ENCODE measurements at regions not wholly inside any gene's neighbourhood (a gene's known extent, or its start where the extent isn't known, plus 50 kb on each side); places are given as distances from the start of the nearest gene placed in this dataset.

DNA sequence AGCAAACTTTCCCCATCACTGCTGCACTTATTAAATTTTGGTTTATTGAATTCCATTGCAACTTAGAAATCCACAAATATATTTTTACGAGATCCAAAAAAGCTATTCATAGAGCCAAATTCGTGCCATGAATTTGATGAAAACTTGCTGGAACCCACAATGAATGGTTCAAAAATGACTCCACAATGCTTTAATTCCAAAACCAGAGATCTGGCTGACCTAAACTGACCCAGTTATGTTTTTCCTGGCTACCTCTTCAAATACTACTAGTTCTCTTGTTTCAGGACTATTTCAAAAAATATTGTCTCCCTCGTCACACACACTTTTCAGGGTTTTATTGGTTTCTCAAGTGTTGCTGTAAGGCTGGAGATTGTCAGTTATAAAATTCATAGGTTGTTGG lies 474.8 kb downstream of the PDGFC start:
- peaks cover 0 to 8% (median 1%) of the 10 kb centered on the region in 8 donors for H3K9me3 Mint-ChIP-seq
- Histone ChIP-seq H3K36me3 (ENCODE audit: insufficient read depth, low read length) (no peaks in the 10 kb centered on the region), H3K27me3 (ENCODE audit: insufficient read depth, low read length) (no peaks in the 10 kb centered on the region), H3K4me1 (ENCODE audit: insufficient read depth, low read length) (no peaks in the 10 kb centered on the region), H3K4me3 (ENCODE audit: low read length in 2 of 2) (no peak overlapping the region), H3K27ac (ENCODE audit: low read depth, low read length) (no peak overlapping the region), H3K9me3 (ENCODE audit: control insufficient read depth in 1 of 2, low read length in 2 of 2) (no peaks in the 10 kb centered on the region)
- no peak overlapping the region for H3K27ac Mint-ChIP-seq
- H3K4me3 Mint-ChIP-seq = no peak overlapping the region
- H3K4me1 Mint-ChIP-seq = no peaks in the 10 kb centered on the region
- H3K27me3 Mint-ChIP-seq = no peaks in the 10 kb centered on the region
- ChIA-PET POLR2A (ENCODE audit: partially characterized antibody) (no interaction called here), CTCF (ENCODE audit: partially characterized antibody) (no interaction called here)
- DNase-seq = no peak
- no peaks in the 10 kb centered on the region for H3K36me3 Mint-ChIP-seq
- intact Hi-C loops (cut with micrococcal nuclease) = no loop called here

GRCh38 chr4:156495836-156496235 lies 475.8 kb downstream of the PDGFC start:
- H3K27ac ChIP-seq (ENCODE audit: low read depth, low read length) = no peak overlapping the region
- Mint-ChIP-seq H3K27me3 (no peaks in the 10 kb centered on the region), H3K4me3 (no peak overlapping the region), H3K4me1 (no peaks in the 10 kb centered on the region), H3K36me3 (no peaks in the 10 kb centered on the region), H3K27ac (no peak overlapping the region), H3K9me3 (peaks cover 0 to 6% (median 0%) of the 10 kb centered on the region in 8 donors)
- H3K9me3 ChIP-seq (ENCODE audit: control insufficient read depth in 1 of 2, low read length in 2 of 2) = no peaks in the 10 kb centered on the region
- no peaks in the 10 kb centered on the region for H3K36me3 ChIP-seq (ENCODE audit: insufficient read depth, low read length)
- no peak overlapping the region for H3K4me3 ChIP-seq (ENCODE audit: low read length in 2 of 2)
- POLR2A ChIA-PET (ENCODE audit: partially characterized antibody) = no interaction called here
- H3K27me3 ChIP-seq (ENCODE audit: insufficient read depth, low read length) = no peaks in the 10 kb centered on the region
- H3K4me1 ChIP-seq (ENCODE audit: insufficient read depth, low read length) = no peaks in the 10 kb centered on the region
- CTCF ChIA-PET (ENCODE audit: partially characterized antibody) = no interaction called here
- intact Hi-C loops (cut with micrococcal nuclease) = no loop called here
- DNase-seq = no peak

DNA sequence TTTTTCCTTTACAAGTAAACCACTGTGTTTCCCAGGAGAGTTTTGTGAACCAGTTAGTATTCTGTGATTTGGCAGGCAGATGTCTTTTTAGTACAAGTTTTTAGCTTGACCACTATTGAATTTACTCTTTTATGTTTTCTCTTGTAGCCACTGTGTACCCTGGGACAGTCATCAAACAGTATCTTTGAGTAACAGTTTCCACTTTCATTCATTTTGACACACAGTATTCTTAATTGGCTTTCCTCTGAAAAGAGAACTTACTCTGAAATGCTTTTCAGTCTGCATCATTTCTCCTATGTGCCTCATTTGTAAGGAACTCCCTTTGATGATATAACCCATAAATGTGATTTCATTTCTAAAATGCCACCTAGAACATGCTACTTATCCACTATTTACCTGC lies 476.5 kb downstream of the PDGFC start:
- H3K27ac Mint-ChIP-seq = no peak overlapping the region
- Histone ChIP-seq H3K27me3 (ENCODE audit: insufficient read depth, low read length) (no peaks in the 10 kb centered on the region), H3K27ac (ENCODE audit: low read depth, low read length) (no peak overlapping the region), H3K36me3 (ENCODE audit: insufficient read depth, low read length) (no peaks in the 10 kb centered on the region), H3K9me3 (ENCODE audit: control insufficient read depth in 1 of 2, low read length in 2 of 2) (no peaks in the 10 kb centered on the region), H3K4me3 (ENCODE audit: low read length in 2 of 2) (no peak overlapping the region), H3K4me1 (ENCODE audit: insufficient read depth, low read length) (no peaks in the 10 kb centered on the region)
- H3K27me3 Mint-ChIP-seq = no peaks in the 10 kb centered on the region
- no peak overlapping the region for H3K4me3 Mint-ChIP-seq
- no peak for DNase-seq
- no peaks in the 10 kb centered on the region for H3K4me1 Mint-ChIP-seq
- ChIA-PET POLR2A (ENCODE audit: partially characterized antibody) (no interaction called here), CTCF (ENCODE audit: partially characterized antibody) (no interaction called here)
- H3K36me3 Mint-ChIP-seq = no peaks in the 10 kb centered on the region
- intact Hi-C loops (cut with micrococcal nuclease) = no loop called here
- H3K9me3 Mint-ChIP-seq = peaks cover 0 to 4% (median 0%) of the 10 kb centered on the region in 8 donors

GRCh38 chr4:156493858-156494257 lies 477.7 kb downstream of the PDGFC start:
- H3K27me3 ChIP-seq (ENCODE audit: insufficient read depth, low read length) = no peaks in the 10 kb centered on the region
- no peaks in the 10 kb centered on the region for H3K4me1 ChIP-seq (ENCODE audit: insufficient read depth, low read length)
- POLR2A ChIA-PET (ENCODE audit: partially characterized antibody) = no interaction called here
- no peak for DNase-seq
- Mint-ChIP-seq H3K27me3 (no peaks in the 10 kb centered on the region), H3K9me3 (peaks cover 0 to 6% (median 0%) of the 10 kb centered on the region in 8 donors), H3K4me3 (no peak overlapping the region), H3K27ac (no peak overlapping the region), H3K4me1 (no peaks in the 10 kb centered on the region), H3K36me3 (no peaks in the 10 kb centered on the region)
- H3K9me3 ChIP-seq (ENCODE audit: control insufficient read depth in 1 of 2, low read length in 2 of 2) = no peaks in the 10 kb centered on the region
- no peak overlapping the region for H3K27ac ChIP-seq (ENCODE audit: low read depth, low read length)
- H3K4me3 ChIP-seq (ENCODE audit: low read length in 2 of 2) = no peak overlapping the region
- intact Hi-C loops (cut with micrococcal nuclease) = no loop called here
- CTCF ChIA-PET (ENCODE audit: partially characterized antibody) = no interaction called here
- no peaks in the 10 kb centered on the region for H3K36me3 ChIP-seq (ENCODE audit: insufficient read depth, low read length)

- no peak overlapping the region for H3K4me3 Mint-ChIP-seq
- H3K27ac Mint-ChIP-seq = no peak overlapping the region
- H3K4me3 ChIP-seq (ENCODE audit: low read length in 2 of 2) = no peak overlapping the region
- no peaks in the 10 kb centered on the region for H3K27me3 Mint-ChIP-seq
- no peaks in the 10 kb centered on the region for H3K36me3 Mint-ChIP-seq
- no peaks in the 10 kb centered on the region for H3K4me1 ChIP-seq (ENCODE audit: insufficient read depth, low read length)
- H3K27ac ChIP-seq (ENCODE audit: low read depth, low read length) = no peak overlapping the region
- no peaks in the 10 kb centered on the region for H3K4me1 Mint-ChIP-seq
- peaks cover 0 to 6% (median under 1%) of the 10 kb centered on the region in 8 donors for H3K9me3 Mint-ChIP-seq
- H3K9me3 ChIP-seq (ENCODE audit: control insufficient read depth in 1 of 2, low read length in 2 of 2) = no peaks in the 10 kb centered on the region
- ChIA-PET CTCF (ENCODE audit: partially characterized antibody) (no interaction called here), POLR2A (ENCODE audit: partially characterized antibody) (no interaction called here)
- intact Hi-C loops (cut with micrococcal nuclease) = no loop called here
- H3K36me3 ChIP-seq (ENCODE audit: insufficient read depth, low read length) = no peaks in the 10 kb centered on the region
- DNase-seq = no peak
- H3K27me3 ChIP-seq (ENCODE audit: insufficient read depth, low read length) = no peaks in the 10 kb centered on the region
Observed at GRCh38 chr4:156487107-156487506, 484.5 kb downstream of the PDGFC start.

DNA sequence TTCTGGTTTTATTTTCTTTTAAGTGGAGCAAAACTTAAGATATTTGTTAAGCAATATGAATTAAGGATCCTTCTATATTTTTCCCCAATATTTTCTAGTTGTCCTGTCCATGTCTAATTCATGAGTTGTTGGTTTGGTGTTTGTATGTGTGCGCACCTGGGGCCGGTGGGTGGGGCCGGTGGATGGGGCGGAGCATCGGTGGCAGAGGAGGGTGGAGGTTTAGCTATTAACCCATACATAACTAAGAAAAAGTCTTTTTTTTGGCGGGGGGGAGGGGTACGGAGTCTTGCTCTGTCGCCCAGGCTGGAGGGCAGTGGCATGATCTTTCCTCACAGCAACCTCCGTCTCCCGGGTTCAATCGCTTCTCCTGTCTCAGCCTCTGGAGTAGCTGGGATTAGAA lies 489.8 kb downstream of the PDGFC start:
- Histone ChIP-seq H3K27me3 (ENCODE audit: insufficient read depth, low read length) (no peaks in the 10 kb centered on the region), H3K4me3 (ENCODE audit: low read length in 2 of 2) (no peak overlapping the region), H3K27ac (ENCODE audit: low read depth, low read length) (no peak overlapping the region), H3K36me3 (ENCODE audit: insufficient read depth, low read length) (no peaks in the 10 kb centered on the region), H3K4me1 (ENCODE audit: insufficient read depth, low read length) (no peaks in the 10 kb centered on the region), H3K9me3 (ENCODE audit: control insufficient read depth in 1 of 2, low read length in 2 of 2) (no peaks in the 10 kb centered on the region)
- CTCF ChIA-PET (ENCODE audit: partially characterized antibody) = interaction anchor here (1.4 kb wide), 1 partner anchor 25 kb away, joined by 3 read pairs; no protein-coding TSS in a partner anchor
- POLR2A ChIA-PET (ENCODE audit: partially characterized antibody) = no interaction called here
- Mint-ChIP-seq H3K36me3 (no peaks in the 10 kb centered on the region), H3K9me3 (peaks cover 0 to 5% (median 0%) of the 10 kb centered on the region in 8 donors), H3K4me3 (no peak overlapping the region), H3K4me1 (no peaks in the 10 kb centered on the region), H3K27me3 (no peaks in the 10 kb centered on the region), H3K27ac (no peak overlapping the region)
- DNase-seq = no peak
- intact Hi-C loops (cut with micrococcal nuclease) = no loop called here

- no peak overlapping the region for H3K4me3 Mint-ChIP-seq
- intact Hi-C loops (cut with micrococcal nuclease) = no loop called here
- no peaks in the 10 kb centered on the region for H3K9me3 ChIP-seq (ENCODE audit: control insufficient read depth in 1 of 2, low read length in 2 of 2)
- H3K27me3 ChIP-seq (ENCODE audit: insufficient read depth, low read length) = no peaks in the 10 kb centered on the region
- no peak overlapping the region for H3K27ac ChIP-seq (ENCODE audit: low read depth, low read length)
- H3K4me1 Mint-ChIP-seq = no peaks in the 10 kb centered on the region
- H3K36me3 ChIP-seq (ENCODE audit: insufficient read depth, low read length) = no peaks in the 10 kb centered on the region
- no peaks in the 10 kb centered on the region for H3K27me3 Mint-ChIP-seq
- H3K4me3 ChIP-seq (ENCODE audit: low read length in 2 of 2) = no peak overlapping the region
- H3K9me3 Mint-ChIP-seq = peaks cover 0 to 5% (median 1%) of the 10 kb centered on the region in 8 donors
- POLR2A ChIA-PET (ENCODE audit: partially characterized antibody) = no interaction called here
- CTCF ChIA-PET (ENCODE audit: partially characterized antibody) = no interaction called here
- no peak for DNase-seq
- no peaks in the 10 kb centered on the region for H3K36me3 Mint-ChIP-seq
- no peaks in the 10 kb centered on the region for H3K4me1 ChIP-seq (ENCODE audit: insufficient read depth, low read length)
- H3K27ac Mint-ChIP-seq = no peak overlapping the region
Observed at GRCh38 chr4:156477636-156478035, 494.0 kb downstream of the PDGFC start.

- Mint-ChIP-seq H3K4me1 (no peaks in the 10 kb centered on the region), H3K9me3 (peaks cover 0 to 5% (median under 1%) of the 10 kb centered on the region in 8 donors), H3K4me3 (no peak overlapping the region), H3K27me3 (no peaks in the 10 kb centered on the region), H3K36me3 (no peaks in the 10 kb centered on the region), H3K27ac (no peak overlapping the region)
- ChIA-PET CTCF (ENCODE audit: partially characterized antibody) (no interaction called here), POLR2A (ENCODE audit: partially characterized antibody) (no interaction called here)
- Histone ChIP-seq H3K27ac (ENCODE audit: low read depth, low read length) (no peak overlapping the region), H3K4me3 (ENCODE audit: low read length in 2 of 2) (no peak overlapping the region), H3K4me1 (ENCODE audit: insufficient read depth, low read length) (no peaks in the 10 kb centered on the region), H3K9me3 (ENCODE audit: control insufficient read depth in 1 of 2, low read length in 2 of 2) (no peaks in the 10 kb centered on the region), H3K36me3 (ENCODE audit: insufficient read depth, low read length) (no peaks in the 10 kb centered on the region), H3K27me3 (ENCODE audit: insufficient read depth, low read length) (no peaks in the 10 kb centered on the region)
- intact Hi-C loops (cut with micrococcal nuclease) = no loop called here
- no peak for DNase-seq
Observed at GRCh38 chr4:156476359-156476758, 495.2 kb downstream of the PDGFC start.
